Upper lobe of right lung (tissue), 1 donor: ENCODE measurements at regions not wholly inside any gene's neighbourhood (a gene's known extent, or its start where the extent isn't known, plus 50 kb on each side); places are given as distances from the start of the nearest gene placed in this dataset.
"Not testable (repeated sequence)": the region's sequence is repeated elsewhere in the genome, so short reads cannot be mapped to it uniquely, and the experiment has no call there.

ENCODE experiments used
- ATAC-seq: fragments of 200-7000 bp; cut with Tn5 transposase; one replicate; pipeline ENCODE4 v1.9.1; 2020; ENCODE audit warnings: mild to moderate bottlenecking, moderate library complexity
- DNase-seq: peaks from one replicate; pipeline ENCODE4 v3.0.0-alpha.2; 2020
- H3K27ac ChIP-seq: fragments of 200-600 bp; one replicate; pipeline ENCODE4 v1.8.0; 2022
- H3K27me3 ChIP-seq: fragments of 200-600 bp; one replicate; pipeline ENCODE4 v1.8.0; 2022; ENCODE audit warnings: mild to moderate bottlenecking
- H3K36me3 ChIP-seq: fragments of 200-600 bp; one replicate; pipeline ENCODE4 v1.8.0; 2022
- H3K4me1 ChIP-seq: fragments of 200-600 bp; one replicate; pipeline ENCODE4 v1.8.0; 2022
- H3K4me3 ChIP-seq: fragments of 200-600 bp; one replicate; pipeline ENCODE4 v1.8.0; 2022; ENCODE audit warnings: mild to moderate bottlenecking
- H3K9me3 ChIP-seq: fragments of 200-600 bp; one replicate; pipeline ENCODE4 v1.8.0; 2022
- CTCF ChIP-seq: fragments of 200-600 bp; IDR thresholded peaks from one replicate; pipeline ENCODE4 v1.8.0; 2022; ENCODE audit warnings: antibody characterized with exemption
- intact Hi-C: fragments of 100-400 bp; cut with DNase I; formaldehyde crosslinking; loops from one replicate; pipeline ENCODE4 v1.11.0; 2022
- donor health status: DM: no; HTN: yes; CAD: no; lungs with severe emphysema.

GRCh38 chr3:30453360-30454039, 152.9 kb upstream of the TGFBR2 start:
- Histone ChIP-seq H3K4me3 (no peak overlapping the region), H3K27ac (no peak overlapping the region), H3K36me3 (no peaks in the 10 kb centered on the region), H3K9me3 (no peaks in the 10 kb centered on the region), H3K27me3 (no peaks in the 10 kb centered on the region), H3K4me1 (no peaks in the 10 kb centered on the region)
- no peak for TF ChIP-seq CTCF
- intact Hi-C loops, result no loop called here
- peak; percentile 67 for ATAC-seq
- no peak for DNase-seq

GRCh38 chr3:30454636-30455035, 151.8 kb upstream of the TGFBR2 start:
- intact Hi-C loops, result no loop called here
- TF ChIP-seq CTCF, result no peak
- Histone ChIP-seq H3K27me3 (no peaks in the 10 kb centered on the region), H3K36me3 (no peaks in the 10 kb centered on the region), H3K27ac (no peak overlapping the region), H3K9me3 (no peaks in the 10 kb centered on the region), H3K4me3 (no peak overlapping the region), H3K4me1 (no peaks in the 10 kb centered on the region)
- ATAC-seq (no peak), DNase-seq (no peak)

- ATAC-seq, H3K36me3 ChIP-seq, DNase-seq, H3K4me1 ChIP-seq, H3K4me3 ChIP-seq, H3K9me3 ChIP-seq, H3K27ac ChIP-seq, H3K27me3 ChIP-seq, intact Hi-C loops: not testable (repeated sequence)
Observed at GRCh38 chr3:30455112-30455511, 151.3 kb upstream of the TGFBR2 start.

GRCh38 chr3:30455840-30456239, 150.6 kb upstream of the TGFBR2 start:
- Histone ChIP-seq H3K9me3 (no peaks in the 10 kb centered on the region), H3K4me1 (no peaks in the 10 kb centered on the region), H3K27ac (peak overlapping the region; percentile 43), H3K4me3 (no peak overlapping the region), H3K36me3 (no peaks in the 10 kb centered on the region), H3K27me3 (no peaks in the 10 kb centered on the region)
- DNase-seq (no peak), ATAC-seq (no peak)
- intact Hi-C loops, result no loop called here
- no peak for TF ChIP-seq CTCF

- intact Hi-C loops, result no loop called here
- no peak for DNase-seq
Observed at GRCh38 chr3:30456264-30456663, 150.1 kb upstream of the TGFBR2 start.

GRCh38 chr3:30457081-30457480, 149.3 kb upstream of the TGFBR2 start:
- H3K4me1 ChIP-seq, result no peaks in the 10 kb centered on the region
- H3K4me3 ChIP-seq, result no peak overlapping the region
- intact Hi-C loops, result no loop called here
- H3K9me3 ChIP-seq, result no peaks in the 10 kb centered on the region
- TF ChIP-seq CTCF, result no peak
- no peaks in the 10 kb centered on the region for H3K27me3 ChIP-seq
- no peaks in the 10 kb centered on the region for H3K36me3 ChIP-seq
- no peak for DNase-seq
- ATAC-seq, result no peak
- H3K27ac ChIP-seq, result no peak overlapping the region

More at GRCh38 chr3:30456264-30456663, 150.1 kb upstream of the TGFBR2 start:
- Histone ChIP-seq H3K9me3 (no peaks in the 10 kb centered on the region), H3K4me1 (no peaks in the 10 kb centered on the region), H3K27me3 (no peaks in the 10 kb centered on the region), H3K4me3 (no peak overlapping the region), H3K27ac (peak overlapping the region; percentile 43), H3K36me3 (no peaks in the 10 kb centered on the region)
- ATAC-seq, result no peak
- no peak for TF ChIP-seq CTCF
